ENCODE measurements at regions not wholly inside any gene's neighbourhood (a gene's known extent, or its start where the extent isn't known, plus 50 kb on each side); places are given as distances from the start of the nearest gene placed in this dataset.

DNA sequence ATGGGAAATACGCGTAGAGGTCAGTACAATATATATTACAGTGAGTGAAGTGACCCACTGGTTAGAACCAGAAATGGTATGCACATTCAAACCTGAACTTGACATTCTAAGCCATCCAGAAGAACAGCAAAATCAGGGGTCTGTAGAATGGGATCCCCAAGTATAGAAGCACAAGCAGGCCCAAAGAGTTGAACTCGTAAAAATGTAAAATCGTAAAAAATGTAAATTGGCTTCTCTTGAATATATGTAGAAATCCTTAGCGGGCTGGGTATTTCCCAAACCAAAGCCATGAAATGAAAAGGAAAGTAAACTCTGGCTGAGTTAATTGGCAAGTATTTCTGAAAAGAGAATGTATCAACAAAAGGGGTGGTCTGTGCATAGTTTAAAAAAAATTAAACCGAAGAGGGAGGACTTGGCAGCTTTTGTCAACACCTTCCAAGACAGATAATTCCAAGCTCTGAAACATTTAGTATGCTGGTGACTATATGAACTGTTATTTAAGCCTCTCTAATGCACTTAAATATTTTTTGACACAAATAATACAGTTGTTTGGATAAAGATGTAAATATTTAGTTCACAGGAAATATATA is 1505.6 kb upstream of the FLRT2 start (continued):
- TF ChIP-seq, protein P1, sequence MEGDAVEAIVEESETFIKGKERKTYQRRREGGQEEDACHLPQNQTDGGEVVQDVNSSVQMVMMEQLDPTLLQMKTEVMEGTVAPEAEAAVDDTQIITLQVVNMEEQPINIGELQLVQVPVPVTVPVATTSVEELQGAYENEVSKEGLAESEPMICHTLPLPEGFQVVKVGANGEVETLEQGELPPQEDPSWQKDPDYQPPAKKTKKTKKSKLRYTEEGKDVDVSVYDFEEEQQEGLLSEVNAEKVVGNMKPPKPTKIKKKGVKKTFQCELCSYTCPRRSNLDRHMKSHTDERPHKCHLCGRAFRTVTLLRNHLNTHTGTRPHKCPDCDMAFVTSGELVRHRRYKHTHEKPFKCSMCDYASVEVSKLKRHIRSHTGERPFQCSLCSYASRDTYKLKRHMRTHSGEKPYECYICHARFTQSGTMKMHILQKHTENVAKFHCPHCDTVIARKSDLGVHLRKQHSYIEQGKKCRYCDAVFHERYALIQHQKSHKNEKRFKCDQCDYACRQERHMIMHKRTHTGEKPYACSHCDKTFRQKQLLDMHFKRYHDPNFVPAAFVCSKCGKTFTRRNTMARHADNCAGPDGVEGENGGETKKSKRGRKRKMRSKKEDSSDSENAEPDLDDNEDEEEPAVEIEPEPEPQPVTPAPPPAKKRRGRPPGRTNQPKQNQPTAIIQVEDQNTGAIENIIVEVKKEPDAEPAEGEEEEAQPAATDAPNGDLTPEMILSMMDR (conservative IDR thresholded peaks at IDR 0.05; ENCODE audit: low read depth in 2 of 2): no peak
- no peak for TF ChIP-seq JUNB (IDR thresholded peaks at IDR 0.05; ENCODE audit: unreplicated experiment)
- no peak for TF ChIP-seq ZNF114 (CRISPR knock-in tag; IDR thresholded peaks at IDR 0.05)
- TF ChIP-seq CREB1 (CRISPR knock-in tag; IDR thresholded peaks at IDR 0.05; ENCODE audit: low read depth): no peak
- no peak for TF ChIP-seq EZH2 (IDR thresholded peaks at IDR 0.05; ENCODE audit: low read depth, unreplicated experiment)

DNA sequence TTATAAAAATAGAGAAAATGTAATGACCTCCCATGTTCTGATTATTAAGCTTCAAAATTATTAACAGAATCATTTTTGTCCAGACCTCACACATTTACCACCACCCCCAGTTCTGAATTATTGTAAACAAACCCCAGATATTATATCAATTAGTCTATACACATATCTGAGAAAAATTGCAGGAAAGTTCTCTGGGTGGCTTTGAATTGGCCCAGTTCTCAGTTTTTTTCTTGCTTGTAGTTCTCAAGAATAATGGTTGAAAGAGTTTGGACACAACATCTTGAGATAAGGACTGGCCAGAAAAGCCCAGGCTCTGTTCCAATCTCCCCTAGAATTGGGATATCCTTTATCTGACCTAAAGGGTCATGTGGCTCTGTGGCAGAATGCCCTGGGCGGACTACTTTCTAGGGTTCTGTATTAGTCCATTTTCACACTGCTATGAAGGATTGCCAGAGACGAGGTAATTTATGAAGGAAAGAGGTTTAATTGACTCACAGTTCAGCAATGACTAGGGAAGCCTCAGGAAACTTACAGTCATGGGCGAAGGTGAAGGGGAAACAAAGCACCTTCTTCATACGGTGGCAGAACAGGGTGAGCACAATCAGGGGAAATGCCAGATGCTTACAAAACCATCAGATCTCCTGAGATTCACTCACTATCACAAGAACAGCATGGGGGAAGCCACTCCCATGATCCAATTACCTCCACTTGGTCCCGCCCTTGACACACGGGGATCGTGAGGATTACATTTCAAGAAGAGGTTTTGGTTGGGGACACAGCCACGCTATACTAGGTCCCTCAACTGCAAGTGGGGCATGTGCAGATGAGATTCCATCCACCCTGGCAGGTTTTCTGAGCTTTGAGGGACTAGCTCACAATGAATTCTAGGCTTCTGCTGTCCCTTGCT is 1504.6 kb upstream of the FLRT2 start:
- Histone ChIP-seq H3K27ac (ENCODE audit: low read depth) (no peak overlapping the region), H3K9me2 (ENCODE audit: insufficient read depth) (peaks cover 9% of the 10 kb centered on the region; the same call in 1 of the 2 replicates), H3K27me3 (ENCODE audit: insufficient read depth) (no peaks in the 10 kb centered on the region), H3K4me2 (no peak overlapping the region), H2AFZ (peak overlapping the region; percentile 58; the same call in 1 of the 2 replicates), H3F3A (replicated peaks; ENCODE audit: low read depth) (no peaks in the 10 kb centered on the region), H3K4me3 (no peak overlapping the region), H4K20me1 (replicated peaks; ENCODE audit: insufficient read depth) (no peaks in the 10 kb centered on the region), H3K4me1 (ENCODE audit: insufficient read depth) (no peaks in the 10 kb centered on the region), H3K36me3 (ENCODE audit: insufficient read depth) (no peaks in the 10 kb centered on the region), H3K79me2 (replicated peaks; ENCODE audit: insufficient read depth) (no peaks in the 10 kb centered on the region)
- Mint-ChIP-seq H3K4me3 (no peak overlapping the region), H3K27ac (no peak overlapping the region), H3K27me3 (ENCODE audit: insufficient read depth, low read depth, poor library complexity) (no peaks in the 10 kb centered on the region), H3K36me3 (ENCODE audit: low read depth) (peaks cover 4% of the 10 kb centered on the region), H3K9me3 (peaks cover 20% of the 10 kb centered on the region), H3K4me1 (peaks cover 6% of the 10 kb centered on the region; the same call in 1 of the 3 replicates)
- ATAC-seq (no peak; the same call in 2 of the 3 replicates), DNase-seq (ENCODE audit: low spot score) (peak; percentile 41)
- TF ChIP-seq CREB1 (CRISPR knock-in tag; IDR thresholded peaks at IDR 0.05; ENCODE audit: low read depth) (no peak), STAT1 (IDR thresholded peaks at IDR 0.05; ENCODE audit: unreplicated experiment) (no peak), ZNF114 (CRISPR knock-in tag; IDR thresholded peaks at IDR 0.05) (no peak), NANOG (IDR thresholded peaks at IDR 0.05; ENCODE audit: borderline replicate concordance) (no peak), EZH2phosphoT487 (IDR thresholded peaks at IDR 0.05; ENCODE audit: unreplicated experiment) (no peak), JUNB (IDR thresholded peaks at IDR 0.05; ENCODE audit: unreplicated experiment) (no peak), ZNF331 (CRISPR knock-in tag; IDR thresholded peaks at IDR 0.05; ENCODE audit: low read depth) (no peak), POLR2AphosphoS5 (IDR thresholded peaks at IDR 0.05; ENCODE audit: low read depth) (no peak)
- TF ChIP-seq, protein P1 (conservative IDR thresholded peaks at IDR 0.05; ENCODE audit: low read depth in 2 of 2): no peak
- TF ChIP-seq, protein P2, sequence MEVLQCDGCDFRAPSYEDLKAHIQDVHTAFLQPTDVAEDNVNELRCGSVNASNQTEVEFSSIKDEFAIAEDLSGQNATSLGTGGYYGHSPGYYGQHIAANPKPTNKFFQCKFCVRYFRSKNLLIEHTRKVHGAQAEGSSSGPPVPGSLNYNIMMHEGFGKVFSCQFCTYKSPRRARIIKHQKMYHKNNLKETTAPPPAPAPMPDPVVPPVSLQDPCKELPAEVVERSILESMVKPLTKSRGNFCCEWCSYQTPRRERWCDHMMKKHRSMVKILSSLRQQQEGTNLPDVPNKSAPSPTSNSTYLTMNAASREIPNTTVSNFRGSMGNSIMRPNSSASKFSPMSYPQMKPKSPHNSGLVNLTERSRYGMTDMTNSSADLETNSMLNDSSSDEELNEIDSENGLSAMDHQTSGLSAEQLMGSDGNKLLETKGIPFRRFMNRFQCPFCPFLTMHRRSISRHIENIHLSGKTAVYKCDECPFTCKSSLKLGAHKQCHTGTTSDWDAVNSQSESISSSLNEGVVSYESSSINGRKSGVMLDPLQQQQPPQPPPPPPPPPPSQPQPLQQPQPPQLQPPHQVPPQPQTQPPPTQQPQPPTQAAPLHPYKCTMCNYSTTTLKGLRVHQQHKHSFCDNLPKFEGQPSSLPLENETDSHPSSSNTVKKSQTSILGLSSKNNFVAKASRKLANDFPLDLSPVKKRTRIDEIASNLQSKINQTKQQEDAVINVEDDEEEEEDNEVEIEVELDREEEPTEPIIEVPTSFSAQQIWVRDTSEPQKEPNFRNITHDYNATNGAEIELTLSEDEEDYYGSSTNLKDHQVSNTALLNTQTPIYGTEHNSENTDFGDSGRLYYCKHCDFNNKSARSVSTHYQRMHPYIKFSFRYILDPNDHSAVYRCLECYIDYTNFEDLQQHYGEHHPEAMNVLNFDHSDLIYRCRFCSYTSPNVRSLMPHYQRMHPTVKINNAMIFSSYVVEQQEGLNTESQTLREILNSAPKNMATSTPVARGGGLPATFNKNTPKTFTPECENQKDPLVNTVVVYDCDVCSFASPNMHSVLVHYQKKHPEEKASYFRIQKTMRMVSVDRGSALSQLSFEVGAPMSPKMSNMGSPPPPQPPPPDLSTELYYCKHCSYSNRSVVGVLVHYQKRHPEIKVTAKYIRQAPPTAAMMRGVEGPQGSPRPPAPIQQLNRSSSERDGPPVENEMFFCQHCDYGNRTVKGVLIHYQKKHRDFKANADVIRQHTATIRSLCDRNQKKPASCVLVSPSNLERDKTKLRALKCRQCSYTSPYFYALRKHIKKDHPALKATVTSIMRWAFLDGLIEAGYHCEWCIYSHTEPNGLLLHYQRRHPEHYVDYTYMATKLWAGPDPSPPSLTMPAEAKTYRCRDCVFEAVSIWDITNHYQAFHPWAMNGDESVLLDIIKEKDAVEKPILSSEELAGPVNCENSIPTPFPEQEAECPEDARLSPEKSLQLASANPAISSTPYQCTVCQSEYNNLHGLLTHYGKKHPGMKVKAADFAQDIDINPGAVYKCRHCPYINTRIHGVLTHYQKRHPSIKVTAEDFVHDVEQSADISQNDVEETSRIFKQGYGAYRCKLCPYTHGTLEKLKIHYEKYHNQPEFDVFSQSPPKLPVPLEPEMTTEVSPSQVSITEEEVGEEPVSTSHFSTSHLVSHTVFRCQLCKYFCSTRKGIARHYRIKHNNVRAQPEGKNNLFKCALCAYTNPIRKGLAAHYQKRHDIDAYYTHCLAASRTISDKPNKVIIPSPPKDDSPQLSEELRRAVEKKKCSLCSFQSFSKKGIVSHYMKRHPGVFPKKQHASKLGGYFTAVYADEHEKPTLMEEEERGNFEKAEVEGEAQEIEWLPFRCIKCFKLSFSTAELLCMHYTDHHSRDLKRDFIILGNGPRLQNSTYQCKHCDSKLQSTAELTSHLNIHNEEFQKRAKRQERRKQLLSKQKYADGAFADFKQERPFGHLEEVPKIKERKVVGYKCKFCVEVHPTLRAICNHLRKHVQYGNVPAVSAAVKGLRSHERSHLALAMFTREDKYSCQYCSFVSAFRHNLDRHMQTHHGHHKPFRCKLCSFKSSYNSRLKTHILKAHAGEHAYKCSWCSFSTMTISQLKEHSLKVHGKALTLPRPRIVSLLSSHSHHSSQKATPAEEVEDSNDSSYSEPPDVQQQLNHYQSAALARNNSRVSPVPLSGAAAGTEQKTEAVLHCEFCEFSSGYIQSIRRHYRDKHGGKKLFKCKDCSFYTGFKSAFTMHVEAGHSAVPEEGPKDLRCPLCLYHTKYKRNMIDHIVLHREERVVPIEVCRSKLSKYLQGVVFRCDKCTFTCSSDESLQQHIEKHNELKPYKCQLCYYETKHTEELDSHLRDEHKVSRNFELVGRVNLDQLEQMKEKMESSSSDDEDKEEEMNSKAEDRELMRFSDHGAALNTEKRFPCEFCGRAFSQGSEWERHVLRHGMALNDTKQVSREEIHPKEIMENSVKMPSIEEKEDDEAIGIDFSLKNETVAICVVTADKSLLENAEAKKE (CRISPR knock-in tag; IDR thresholded peaks at IDR 0.05): no peak

Data from GM23338 (cell line).